Lung (tissue), 11 donors: ENCODE measurements at regions not wholly inside any gene's neighbourhood (a gene's known extent, or its start where the extent isn't known, plus 50 kb on each side); places are given as distances from the start of the nearest gene placed in this dataset.
A peak's percentile ranks its signal among the peaks of the same experiment; 100 is the strongest.

ENCODE experiments used
- ATAC-seq: fragments of 200-7000 bp; cut with Tn5 transposase; one replicate; pipeline ENCODE4 v1.9.1; 2020; ENCODE audit warnings: moderate number of reproducible peaks; ENCODE audit not compliant: insufficient read depth, low FRiP score
- DNase-seq, 3 donors: peaks; one replicate each; pipeline ENCODE4 v3.0.0-alpha.2; 2013 to 2017
- H3K27ac ChIP-seq, 2 donors: one replicate each; pipeline ENCODE4 v1.5.1; 2013; ENCODE audit warnings: mild to moderate bottlenecking in 2 of 2, moderate library complexity in 2 of 2, control low read depth in 1 of 2, inconsistent platforms in 1 of 2, low read depth in 1 of 2, low read length in 1 of 2
- H3K27me3 ChIP-seq, 3 donors: one replicate each; pipeline ENCODE4 v1.5.1; 2013; ENCODE audit warnings: low read length in 2 of 3; ENCODE audit not compliant: control insufficient read depth in 3 of 3, insufficient read depth in 3 of 3
- H3K36me3 ChIP-seq, 4 donors: one replicate each; pipeline ENCODE4 v1.5.1; 2013; ENCODE audit warnings: low read length in 4 of 4, mild to moderate bottlenecking in 1 of 4, moderate library complexity in 1 of 4; ENCODE audit not compliant: control insufficient read depth in 4 of 4, insufficient read depth in 4 of 4
- H3K4me1 ChIP-seq, 5 donors: one replicate each; pipeline ENCODE4 v1.5.1; 2013; ENCODE audit warnings: low read length in 5 of 5, mild to moderate bottlenecking in 2 of 5, moderate library complexity in 1 of 5; ENCODE audit not compliant: control insufficient read depth in 5 of 5, insufficient read depth in 5 of 5
- H3K4me3 ChIP-seq: one replicate; pipeline ENCODE4 v1.5.1; 2013; ENCODE audit warnings: mild to moderate bottlenecking, control low read depth, moderate library complexity
- H3K9ac ChIP-seq, 2 donors: one replicate each; pipeline ENCODE4 v1.5.1; 2013; ENCODE audit warnings: low read length in 2 of 2, control low read depth in 1 of 2; ENCODE audit not compliant: insufficient read depth in 1 of 2
- H3K9me3 ChIP-seq, 4 donors: one replicate each; pipeline ENCODE4 v1.5.1; 2013; ENCODE audit warnings: low read length in 3 of 4, mild to moderate bottlenecking in 1 of 4, moderate library complexity in 1 of 4; ENCODE audit not compliant: control insufficient read depth in 4 of 4, insufficient read depth in 3 of 4
- WGBS, 2 donors: extraction: QIAGEN DNeasy Blood & Tissue Kit; methylation state at CpG; one replicate each; pipeline ENCODE4 v1.1.7; 2013; 5-methylcytosine and 5-hydroxymethylcytosine counted together
- TF ChIP-seq, protein P1 (sequence below): IDR thresholded peaks from 2 replicates; pipeline ENCODE4 v1.5.1; 2012; ENCODE audit warnings: mild to moderate bottlenecking; ENCODE audit errors: control extremely low read depth, extremely low read depth
- donor health status: control.
- donor health status: control.
- donor health status: Bipolar disorder and iron deficiency.
- donor health status: healthy.
- donor health status: DM: yes; HTN: yes; CAD: no.

DNA sequence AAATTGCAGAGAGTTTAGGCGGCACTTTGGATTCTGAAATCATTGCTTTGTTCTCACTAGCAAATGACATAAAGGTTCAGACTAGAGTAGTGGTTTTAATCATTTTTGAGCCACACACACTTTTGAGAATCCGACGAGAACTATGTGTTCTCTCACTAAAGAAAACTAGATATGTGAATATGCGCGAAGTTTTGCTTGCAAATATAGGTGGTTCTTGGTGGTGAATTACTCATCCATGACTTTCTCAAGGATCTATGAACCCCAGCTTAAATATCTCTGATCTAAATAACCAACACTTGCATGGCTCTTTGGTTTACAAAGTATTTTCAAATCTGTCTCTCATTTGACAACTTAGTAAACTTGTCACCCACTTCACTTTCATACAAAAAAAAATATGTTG is 54.8 kb downstream of the NOG start:
- Histone ChIP-seq H3K4me1 (no peaks in the 10 kb centered on the region), H3K9me3 (no peaks in the 10 kb centered on the region), H3K27me3 (peaks cover 0 to 2% (median 0%) of the 10 kb centered on the region in 3 donors), H3K27ac (no peak overlapping the region), H3K9ac (no peak overlapping the region), H3K4me3 (no peak overlapping the region), H3K36me3 (no peaks in the 10 kb centered on the region)
- WGBS, 2 donors = 84 to 91% methylated on average over 5 of the region's 5 CpGs
- TF ChIP-seq, protein P1, sequence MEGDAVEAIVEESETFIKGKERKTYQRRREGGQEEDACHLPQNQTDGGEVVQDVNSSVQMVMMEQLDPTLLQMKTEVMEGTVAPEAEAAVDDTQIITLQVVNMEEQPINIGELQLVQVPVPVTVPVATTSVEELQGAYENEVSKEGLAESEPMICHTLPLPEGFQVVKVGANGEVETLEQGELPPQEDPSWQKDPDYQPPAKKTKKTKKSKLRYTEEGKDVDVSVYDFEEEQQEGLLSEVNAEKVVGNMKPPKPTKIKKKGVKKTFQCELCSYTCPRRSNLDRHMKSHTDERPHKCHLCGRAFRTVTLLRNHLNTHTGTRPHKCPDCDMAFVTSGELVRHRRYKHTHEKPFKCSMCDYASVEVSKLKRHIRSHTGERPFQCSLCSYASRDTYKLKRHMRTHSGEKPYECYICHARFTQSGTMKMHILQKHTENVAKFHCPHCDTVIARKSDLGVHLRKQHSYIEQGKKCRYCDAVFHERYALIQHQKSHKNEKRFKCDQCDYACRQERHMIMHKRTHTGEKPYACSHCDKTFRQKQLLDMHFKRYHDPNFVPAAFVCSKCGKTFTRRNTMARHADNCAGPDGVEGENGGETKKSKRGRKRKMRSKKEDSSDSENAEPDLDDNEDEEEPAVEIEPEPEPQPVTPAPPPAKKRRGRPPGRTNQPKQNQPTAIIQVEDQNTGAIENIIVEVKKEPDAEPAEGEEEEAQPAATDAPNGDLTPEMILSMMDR = no peak
- ATAC-seq (no peak), DNase-seq (no peak)

DNA sequence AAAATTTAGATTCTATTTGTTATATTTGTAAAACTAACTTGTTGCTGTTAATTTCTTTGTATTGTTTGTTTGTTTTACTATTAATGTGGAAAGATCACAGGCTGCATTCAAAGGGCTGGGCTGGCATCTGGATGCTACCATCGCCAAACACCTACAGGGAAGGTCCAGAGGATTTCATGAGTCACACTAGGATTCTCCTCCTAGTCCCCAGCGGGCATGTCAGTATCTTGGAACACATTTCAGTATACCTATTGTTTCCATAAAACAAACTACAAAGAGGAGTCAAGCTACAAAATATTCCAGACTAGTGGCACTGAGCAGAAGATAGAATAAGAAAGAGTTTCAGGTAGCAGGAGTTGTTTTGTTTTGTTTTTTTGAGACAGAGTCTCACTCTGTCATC is 55.3 kb downstream of the NOG start:
- no peaks in the 10 kb centered on the region for H3K27me3 ChIP-seq
- H3K27ac ChIP-seq = no peak overlapping the region
- H3K4me1 ChIP-seq = no peaks in the 10 kb centered on the region
- no peak overlapping the region for H3K9ac ChIP-seq
- H3K4me3 ChIP-seq = no peak overlapping the region
- H3K36me3 ChIP-seq = no peaks in the 10 kb centered on the region
- 81 to 94% methylated on average over 2 of the region's 2 CpGs for WGBS, 2 donors
- TF ChIP-seq, protein P1 = no peak
- DNase-seq (no peak), ATAC-seq (no peak)
- H3K9me3 ChIP-seq = no peaks in the 10 kb centered on the region

DNA sequence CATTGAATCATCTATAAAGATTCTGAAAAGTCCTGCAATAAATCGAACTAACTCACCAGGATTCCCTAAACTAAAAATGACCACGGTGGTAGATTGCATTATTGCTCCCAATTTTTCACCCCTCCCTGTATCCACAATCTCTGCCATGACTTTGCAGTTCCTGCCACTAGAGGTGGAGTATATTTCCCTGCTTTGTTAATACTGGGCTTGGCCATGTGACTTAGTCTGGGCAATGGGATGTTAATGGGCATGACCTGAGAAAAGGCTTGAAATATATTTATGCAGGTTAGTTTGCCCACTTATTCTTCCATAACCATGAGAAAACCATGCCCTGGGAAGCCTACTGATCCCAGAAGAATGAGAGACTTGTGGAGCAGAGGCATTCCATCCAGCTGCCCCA is 59.1 kb downstream of the NOG start:
- no peaks in the 10 kb centered on the region for H3K36me3 ChIP-seq
- H3K9ac ChIP-seq = no peak overlapping the region
- no peaks in the 10 kb centered on the region for H3K27me3 ChIP-seq
- no peak overlapping the region for H3K27ac ChIP-seq
- DNase-seq (no peak), ATAC-seq (no peak)
- H3K9me3 ChIP-seq = peaks cover 0 to 3% (median 0%) of the 10 kb centered on the region in 4 donors
- WGBS, 2 donors = 29 to 33% methylated on average over 2 of the region's 2 CpGs
- peaks cover 0 to 4% (median 0%) of the 10 kb centered on the region in 5 donors for H3K4me1 ChIP-seq
- no peak overlapping the region for H3K4me3 ChIP-seq
- TF ChIP-seq, protein P1 = no peak

DNA sequence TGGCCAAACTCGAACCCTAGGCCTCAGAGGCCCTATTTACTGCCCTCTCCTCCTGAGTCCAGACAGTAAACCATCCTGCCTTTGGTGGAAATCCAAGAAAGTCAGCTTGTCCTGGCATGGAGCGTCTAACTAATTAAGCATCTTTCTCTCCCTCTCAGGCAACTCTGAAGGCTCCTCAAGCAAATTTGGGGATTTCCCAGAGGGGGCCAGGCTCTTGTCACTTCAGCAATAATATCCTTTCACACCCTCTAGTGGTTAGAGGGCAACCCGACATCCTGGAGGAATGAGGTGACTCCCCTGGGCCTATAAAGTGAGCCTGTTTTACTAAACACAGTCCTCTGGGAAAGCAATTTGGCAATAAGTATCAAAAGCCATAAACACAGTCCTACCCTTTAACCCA is 60.4 kb downstream of the NOG start:
- Histone ChIP-seq H3K36me3 (no peaks in the 10 kb centered on the region), H3K27me3 (no peaks in the 10 kb centered on the region), H3K4me3 (no peak overlapping the region), H3K9me3 (peaks cover 0 to 3% (median 0%) of the 10 kb centered on the region in 4 donors), H3K4me1 (peaks cover 0 to 4% (median 0%) of the 10 kb centered on the region in 5 donors), H3K27ac (no peak overlapping the region), H3K9ac (no peak overlapping the region)
- 29 to 41% methylated on average over 3 of the region's 3 CpGs for WGBS, 2 donors
- DNase-seq (peak; percentile 26 to 62 (median 52)), ATAC-seq (no peak)
- TF ChIP-seq, protein P1 = no peak
